Adrenal gland (tissue), 5 donors: ENCODE measurements at regions not wholly inside any gene's neighbourhood (a gene's known extent, or its start where the extent isn't known, plus 50 kb on each side); places are given as distances from the start of the nearest gene placed in this dataset.

Source experiments
- CTCF ChIP-seq, 6 experiments: fragments of 450-650 bp in 4 of 6; fragments of 200-600 bp in 2 of 6; sonication (generic) in 1 of 6; IDR thresholded peaks; 1 replicate in 5 of 6; 2 replicates in 1 of 6; pipeline versions ENCODE4 v1.5.1 to v1.8.0; 2016 to 2021; ENCODE audit warnings: antibody characterized with exemption in 6 of 6, mild to moderate bottlenecking in 2 of 6, moderate library complexity in 1 of 6
- POLR2A ChIP-seq, 2 donors: fragments of 450-650 bp; IDR thresholded peaks; one replicate each; pipeline ENCODE4 v1.6.1; 2017; ENCODE audit warnings: antibody characterized with exemption in 2 of 2, mild to moderate bottlenecking in 2 of 2, moderate library complexity in 1 of 2
- donor health status: DM: no; HTN: no; CAD: no.

GRCh38 chr13:53342623-53343360 is 314.2 kb downstream of the OLFM4 start:
- no peak for TF ChIP-seq CTCF (IDR thresholded peaks at IDR 0.05)
- TF ChIP-seq POLR2A (IDR thresholded peaks at IDR 0.05), result no peak
